Stimulated activated CD4-positive, alpha-beta T cell treated with anti-CD3 and anti-CD28 coated beads, Interleukin-2, amount 100 ng/mL, for 48 hours (primary cell): ENCODE measurements at regions not wholly inside any gene's neighbourhood (a gene's known extent, or its start where the extent isn't known, plus 50 kb on each side); places are given as distances from the start of the nearest gene placed in this dataset.
"Not testable (repeated sequence)": the region's sequence is repeated elsewhere in the genome, so short reads cannot be mapped to it uniquely, and the experiment has no call there.

Source experiments
- DNase-seq, 2 donors: peaks; one replicate each; pipeline ENCODE4 v3.0.0-alpha.2; 2020

DNA sequence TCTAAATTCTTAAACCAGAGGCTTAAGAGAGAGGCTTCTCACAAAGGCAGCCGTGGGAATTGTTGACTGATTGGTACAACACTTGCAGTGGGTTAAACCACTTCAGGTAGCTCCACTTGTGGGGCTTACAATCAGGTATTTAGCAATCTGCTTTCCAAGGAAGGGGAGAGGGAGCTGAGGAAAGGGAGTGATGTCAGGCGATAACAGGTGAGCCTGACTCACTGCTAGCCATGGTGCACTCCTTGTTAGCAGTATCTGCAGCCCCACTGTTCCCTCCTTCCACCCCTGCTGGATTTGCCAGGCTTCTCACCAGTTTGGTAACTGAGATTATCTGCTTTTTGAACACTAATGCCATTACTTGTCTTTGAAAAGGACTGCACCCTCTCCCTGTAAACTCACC, 1056.7 kb upstream of the FANCL start:
- DNase-seq = no peak

DNA sequence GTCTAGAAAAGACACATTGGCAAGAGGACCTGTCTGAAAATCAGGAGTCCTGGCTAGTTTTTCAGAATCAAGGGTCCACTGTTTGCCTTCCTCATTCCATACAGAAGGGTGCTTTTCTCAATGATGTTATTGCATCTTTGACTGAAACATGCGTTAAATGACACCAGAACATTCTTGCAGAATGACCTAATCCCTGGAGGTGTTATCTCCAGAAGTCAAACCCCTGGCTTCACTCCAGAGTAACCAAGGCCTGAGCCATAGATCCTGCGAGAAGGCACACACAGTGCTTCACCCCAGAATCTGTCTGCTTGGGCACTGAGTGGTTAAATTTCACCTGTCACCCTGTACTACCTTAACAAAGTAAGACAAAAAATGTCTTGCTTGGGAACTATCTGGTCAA, 1055.2 kb upstream of the FANCL start:
- DNase-seq = no peak

DNA sequence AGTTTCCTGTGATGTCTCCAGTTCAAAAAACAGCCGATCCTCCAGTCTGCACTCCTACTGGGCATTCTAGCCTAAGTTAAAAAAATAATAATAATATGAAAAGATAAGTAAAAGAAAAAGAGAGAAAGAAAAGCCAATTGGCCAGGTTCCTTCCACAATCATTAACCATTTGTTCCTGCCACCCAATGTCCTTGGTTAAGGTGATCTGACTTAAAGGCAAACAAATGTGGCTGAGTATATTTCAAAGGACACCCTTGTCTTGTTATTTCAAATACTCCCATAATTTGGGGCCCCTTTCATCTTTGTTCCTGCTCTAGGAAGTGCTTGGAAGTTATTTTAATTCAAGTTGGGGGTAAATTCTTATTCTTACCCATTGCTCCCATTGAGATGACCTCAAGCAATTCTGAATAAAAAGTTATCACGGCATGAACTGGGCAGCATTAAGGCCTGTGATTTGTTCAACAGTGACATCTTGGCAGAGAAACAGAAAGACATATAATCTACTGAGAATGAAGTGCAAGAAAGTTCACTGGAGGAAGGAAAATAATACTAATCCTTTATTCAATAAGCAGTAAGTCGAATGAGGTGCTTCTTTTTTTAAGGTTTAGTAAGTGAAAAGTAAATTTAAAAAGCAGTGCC, 1054.5 kb upstream of the FANCL start:
- no peak for DNase-seq

- no peak for DNase-seq
These were observed 1047.6 kb upstream of the FANCL start for GRCh38 chr2:59288771-59289170.

DNA sequence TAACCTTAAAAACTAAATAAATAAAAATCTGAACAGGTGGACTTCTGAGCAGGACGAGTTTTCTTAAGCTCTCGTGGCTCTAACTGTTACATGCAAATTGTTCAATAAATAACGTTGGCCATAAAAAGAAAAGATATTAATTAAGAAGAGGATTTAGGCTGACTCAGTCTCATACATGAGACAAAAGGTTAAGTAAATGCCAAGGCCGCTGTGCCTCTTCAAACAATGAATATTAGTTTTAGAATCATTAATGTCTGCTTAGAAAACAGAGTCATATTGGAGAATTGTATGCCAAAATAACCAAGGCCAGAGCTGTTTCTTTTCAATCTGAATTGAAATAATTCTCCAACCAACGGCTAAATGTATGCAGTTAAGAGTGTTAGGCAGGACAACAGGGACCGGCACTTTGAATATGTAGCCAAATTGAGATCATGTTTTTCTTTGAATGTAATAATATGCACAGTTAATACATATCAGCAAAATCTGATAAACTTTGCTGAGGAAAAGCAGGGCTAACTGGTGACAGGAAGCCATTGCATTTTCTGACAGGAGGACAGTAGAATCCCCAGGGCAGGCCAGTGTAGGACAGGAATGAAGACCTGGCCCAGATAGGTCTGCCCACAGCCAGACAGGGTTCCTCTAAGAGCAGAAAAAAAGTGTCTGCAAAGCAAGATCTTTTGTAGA, 1041.4 kb upstream of the FANCL start:
- no peak for DNase-seq

DNA sequence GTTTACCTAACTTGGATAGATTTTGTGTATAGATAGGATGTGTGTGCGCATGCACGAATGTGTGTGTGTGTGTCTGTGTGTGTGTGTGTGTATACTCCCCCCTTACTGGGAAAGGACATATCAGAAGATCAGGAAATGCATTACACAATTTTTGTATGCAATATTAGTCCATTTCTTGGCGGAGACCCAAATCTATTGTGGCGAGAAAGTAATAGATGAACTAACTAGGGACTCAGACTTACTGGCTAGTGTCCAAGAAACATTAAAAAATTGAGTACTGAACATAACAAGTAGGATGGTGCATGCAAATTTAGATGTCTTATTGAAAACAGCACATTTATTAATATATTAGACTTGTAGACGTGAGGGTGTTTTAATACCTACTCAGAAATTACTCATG, 1036.5 kb upstream of the FANCL start:
- no peak for DNase-seq

GRCh38 chr2:59276917-59277316, 1035.8 kb upstream of the FANCL start:
- DNase-seq = no peak

DNA sequence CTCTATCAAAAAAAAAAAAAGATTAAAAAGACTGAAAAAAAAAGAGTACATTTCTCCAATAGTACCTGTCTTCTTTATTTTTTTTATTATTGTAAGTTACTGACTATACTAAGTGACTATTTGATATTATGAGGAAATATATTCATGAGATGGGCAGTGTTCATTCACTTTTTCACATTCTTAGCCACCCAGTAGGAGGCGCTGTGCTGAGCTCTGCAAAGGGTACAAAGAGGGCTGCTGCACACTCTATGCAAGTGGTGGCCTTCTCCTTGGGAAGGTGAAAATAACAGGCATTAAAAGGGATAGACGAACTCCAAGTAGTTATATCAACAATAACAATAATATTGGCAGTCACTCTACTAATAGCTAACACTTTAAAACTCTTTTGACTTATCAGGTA, 1034.9 kb upstream of the FANCL start:
- peak in 1 of 2 donors; percentile 3 for DNase-seq

DNA sequence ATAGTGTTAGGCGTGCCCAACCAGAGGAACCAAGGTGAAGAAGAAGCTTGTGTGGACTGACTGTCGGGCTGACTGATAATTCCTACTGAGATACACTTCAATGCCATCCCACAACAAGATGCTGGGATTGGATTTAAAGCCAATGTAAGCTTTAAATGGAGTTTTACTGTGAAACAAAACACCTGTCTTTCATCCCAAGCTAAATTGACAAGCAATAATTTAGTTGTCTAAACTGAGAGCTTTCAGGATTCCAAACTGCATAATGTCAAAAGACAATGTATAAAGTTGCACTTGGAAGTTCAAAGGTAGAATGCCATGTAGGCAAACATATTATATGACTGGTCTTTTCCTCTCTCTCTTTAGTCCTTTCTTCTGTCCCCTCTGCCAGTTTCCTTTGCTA, 1025.3 kb upstream of the FANCL start:
- no peak for DNase-seq

GRCh38 chr2:59259913-59260312, 1018.8 kb upstream of the FANCL start:
- no peak for DNase-seq

DNA sequence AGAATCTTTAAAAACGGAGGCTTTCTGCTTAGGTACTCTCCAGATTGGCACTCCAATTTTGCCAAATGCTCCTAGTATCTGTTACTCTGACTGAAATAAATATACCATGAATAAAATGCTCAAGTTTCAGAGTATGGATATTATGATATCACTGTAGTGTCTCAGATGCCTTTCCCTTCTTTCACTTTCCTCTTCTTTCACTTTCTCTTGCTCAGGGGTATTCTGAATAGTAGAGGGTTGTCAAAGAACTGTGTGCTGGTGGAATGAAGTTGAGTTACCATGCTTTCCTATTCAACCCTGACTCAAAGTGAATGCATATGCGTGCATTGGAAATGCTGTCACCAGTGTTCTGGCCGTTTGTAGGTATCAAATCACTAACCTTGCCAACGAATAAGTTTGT, 1015.2 kb upstream of the FANCL start:
- DNase-seq = no peak

DNA sequence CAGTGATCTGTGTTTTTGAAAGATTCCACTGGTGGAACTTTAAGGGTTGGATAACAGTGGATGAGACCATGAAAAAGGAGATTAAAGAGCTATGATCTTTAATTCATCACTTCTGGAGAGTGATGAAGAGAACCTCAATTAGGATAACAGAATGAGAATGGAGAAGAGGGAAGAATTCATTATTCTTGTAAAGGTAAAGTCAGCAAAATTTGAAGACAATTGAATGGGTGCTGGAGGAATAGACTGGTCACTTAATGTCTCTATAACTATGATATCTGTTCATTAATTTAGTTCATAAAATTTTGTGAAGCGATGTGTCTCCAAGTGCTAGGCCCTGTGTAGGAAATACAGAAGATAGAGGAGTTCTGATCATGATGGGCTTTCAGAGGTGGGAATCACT, 1013.2 kb upstream of the FANCL start:
- no peak for DNase-seq

DNA sequence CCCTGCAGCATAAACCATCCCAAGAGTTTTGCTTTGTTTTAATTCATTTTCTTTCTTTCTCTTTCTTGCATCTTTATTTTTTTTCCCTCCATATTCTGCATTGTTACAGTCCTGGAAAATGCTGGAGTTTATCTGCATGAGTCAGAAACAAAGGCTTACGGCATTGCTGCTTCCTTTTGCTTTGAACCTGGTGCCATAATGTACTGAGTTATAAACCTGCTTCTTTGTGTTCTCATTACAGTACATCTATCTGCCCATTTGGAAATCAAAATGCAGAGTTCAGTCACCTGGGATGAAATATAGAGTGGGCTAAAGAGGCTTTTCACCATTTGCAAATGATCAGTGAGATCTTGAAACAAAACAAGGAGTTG, 1009.2 kb upstream of the FANCL start:
- DNase-seq = no peak

DNA sequence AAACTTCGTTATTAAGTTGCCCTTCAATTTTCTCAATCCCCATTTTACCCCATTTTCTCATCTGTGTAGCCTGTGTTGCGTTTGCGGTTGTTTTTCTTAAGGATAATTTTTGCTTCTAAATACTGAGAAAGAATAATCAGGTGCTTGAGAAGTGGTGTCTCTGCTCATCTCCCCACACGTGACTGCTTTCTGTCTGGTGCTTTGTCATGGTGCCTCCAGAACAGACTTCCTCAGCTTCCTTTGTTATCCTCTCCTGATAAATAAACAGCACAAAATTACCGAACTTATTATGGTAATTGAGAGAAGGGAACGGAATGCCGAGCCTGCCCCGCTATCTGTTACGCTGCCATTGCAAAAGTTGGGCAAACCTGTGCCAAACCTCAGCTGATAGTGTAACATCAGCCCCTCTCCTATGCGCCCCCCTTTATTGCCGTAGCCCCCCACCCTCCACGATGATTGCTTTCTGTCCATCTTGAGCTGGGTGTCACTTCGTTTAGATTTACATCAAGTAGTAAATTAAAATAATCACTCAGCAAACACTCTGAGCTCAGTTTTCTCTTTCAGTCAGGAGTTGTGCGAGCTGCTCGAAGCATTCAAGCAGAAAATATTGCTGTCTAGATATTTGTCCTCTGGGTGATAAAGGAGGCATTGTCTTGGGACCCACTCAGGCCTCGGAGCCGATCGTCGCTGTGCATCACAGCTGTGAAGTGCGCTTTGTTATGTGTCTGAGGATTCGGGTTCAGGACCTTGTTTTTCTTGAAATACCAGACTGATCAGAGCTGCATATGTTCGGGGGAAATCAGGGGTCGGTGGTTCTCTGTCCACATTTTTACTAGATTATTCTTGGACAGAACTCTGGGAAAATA, 1008.5 kb upstream of the FANCL start:
- no peak for DNase-seq

GRCh38 chr2:59239146-59239545, 998.0 kb upstream of the FANCL start:
- DNase-seq = no peak

DNA sequence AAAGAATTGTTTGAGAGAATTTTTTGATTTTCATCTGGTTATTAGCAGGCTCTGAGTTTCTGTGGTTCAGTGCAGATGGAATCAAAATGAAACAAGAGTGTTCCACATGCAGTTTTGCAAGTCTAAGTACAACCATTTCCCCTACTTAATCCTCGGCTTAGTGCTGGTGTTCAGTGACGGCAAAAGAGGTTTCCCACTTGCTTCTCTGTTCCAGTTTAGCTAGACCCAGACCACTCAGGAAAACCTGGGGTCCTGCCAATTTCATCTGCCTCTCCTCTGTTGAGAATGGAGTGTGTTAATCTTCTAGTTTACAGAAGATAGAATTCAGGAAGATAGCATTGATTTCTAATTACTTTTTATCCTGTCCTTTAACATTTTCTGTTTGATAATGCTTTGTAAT, 996.2 kb upstream of the FANCL start:
- DNase-seq = no peak

GRCh38 chr2:59236723-59237122, 995.6 kb upstream of the FANCL start:
- DNase-seq = no peak

GRCh38 chr2:59233920-59234319, 992.8 kb upstream of the FANCL start:
- DNase-seq = no peak

- no peak for DNase-seq
These were observed 992.3 kb upstream of the FANCL start for GRCh38 chr2:59233448-59233847.

GRCh38 chr2:59232394-59233165, 991.5 kb upstream of the FANCL start:
- no peak for DNase-seq

GRCh38 chr2:59226362-59226761, 985.2 kb upstream of the FANCL start:
- not testable (repeated sequence) for DNase-seq

- no peak for DNase-seq
These were observed 982.6 kb upstream of the FANCL start for GRCh38 chr2:59223742-59224141.

- DNase-seq = no peak
These were observed 976.2 kb upstream of the FANCL start for GRCh38 chr2:59217360-59217759.
